HEK293T (cell line): ENCODE measurements at regions not wholly inside any gene's neighbourhood (a gene's known extent, or its start where the extent isn't known, plus 50 kb on each side); places are given as distances from the start of the nearest gene placed in this dataset.

Source experiments
- ARNT ChIP-seq: fragments of 450-650 bp; IDR thresholded peaks from 2 replicates; pipeline ENCODE4 v1.6.1; 2017; ENCODE audit warnings: mild to moderate bottlenecking
- BHLHE40 ChIP-seq: fragments of 450-650 bp; IDR thresholded peaks from 2 replicates; pipeline ENCODE4 v1.6.1; 2016; ENCODE audit warnings: mild to moderate bottlenecking, moderate library complexity, borderline replicate concordance
- ELF4 ChIP-seq: fragments of 450-650 bp; IDR thresholded peaks from 2 replicates; pipeline ENCODE4 v1.6.1; 2017; ENCODE audit warnings: antibody characterized with exemption
- FOXA1 ChIP-seq: fragments of 450-650 bp; IDR thresholded peaks from 2 replicates; pipeline ENCODE4 v1.6.1; 2016; ENCODE audit warnings: mild to moderate bottlenecking
- FOXM1 ChIP-seq: fragments of 450-650 bp; IDR thresholded peaks from 2 replicates; pipeline ENCODE4 v1.6.1; 2017; ENCODE audit warnings: mild to moderate bottlenecking, borderline replicate concordance
- L3MBTL2 ChIP-seq: fragments of 450-650 bp; conservative IDR thresholded peaks from 2 replicates; pipeline ENCODE4 v1.6.1; 2016; ENCODE audit warnings: mild to moderate bottlenecking
- LEF1 ChIP-seq: fragments of 450-650 bp; IDR thresholded peaks from 2 replicates; pipeline ENCODE4 v1.6.1; 2017; ENCODE audit warnings: mild to moderate bottlenecking, borderline replicate concordance
- NFRKB ChIP-seq: fragments of 450-650 bp; IDR thresholded peaks from 2 replicates; pipeline ENCODE4 v1.6.1; 2016; ENCODE audit warnings: mild to moderate bottlenecking, moderate library complexity
- PKNOX1 ChIP-seq: fragments of 450-650 bp; IDR thresholded peaks from 2 replicates; pipeline ENCODE4 v1.6.1; 2016
- SP1 ChIP-seq: fragments of 450-650 bp; IDR thresholded peaks from 2 replicates; pipeline ENCODE4 v1.6.1; 2017

DNA sequence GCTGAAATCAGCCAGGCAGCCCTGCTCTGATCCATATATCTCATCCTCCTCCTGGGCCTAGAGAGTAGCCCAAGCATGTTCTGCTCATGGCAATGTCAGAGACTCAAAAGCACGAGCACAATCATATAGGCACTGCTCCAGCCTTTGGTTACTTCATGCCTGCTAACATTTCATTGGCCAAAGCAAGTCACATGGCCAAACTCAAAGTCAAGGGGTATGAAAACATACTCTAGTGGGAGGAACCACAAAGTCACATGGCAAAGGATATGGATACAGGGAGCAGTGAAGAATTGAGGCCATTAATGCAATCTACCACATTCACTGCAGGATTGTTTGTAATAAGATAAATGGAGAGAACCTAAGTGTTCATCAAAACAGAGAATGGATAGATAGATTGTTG lies 87.8 kb upstream of the SPATS2L start:
- TF ChIP-seq SP1, result no peak
- TF ChIP-seq LEF1, result no peak
- no peak for TF ChIP-seq FOXM1
- TF ChIP-seq FOXA1, result no peak
- no peak for TF ChIP-seq BHLHE40
- no peak for TF ChIP-seq PKNOX1
- TF ChIP-seq ELF4, result no peak
- no peak for TF ChIP-seq L3MBTL2
- TF ChIP-seq NFRKB, result no peak
- no peak for TF ChIP-seq ARNT
